ENCODE measurements at regions not wholly inside any gene's neighbourhood (a gene's known extent, or its start where the extent isn't known, plus 50 kb on each side); places are given as distances from the start of the nearest gene placed in this dataset.

DNA sequence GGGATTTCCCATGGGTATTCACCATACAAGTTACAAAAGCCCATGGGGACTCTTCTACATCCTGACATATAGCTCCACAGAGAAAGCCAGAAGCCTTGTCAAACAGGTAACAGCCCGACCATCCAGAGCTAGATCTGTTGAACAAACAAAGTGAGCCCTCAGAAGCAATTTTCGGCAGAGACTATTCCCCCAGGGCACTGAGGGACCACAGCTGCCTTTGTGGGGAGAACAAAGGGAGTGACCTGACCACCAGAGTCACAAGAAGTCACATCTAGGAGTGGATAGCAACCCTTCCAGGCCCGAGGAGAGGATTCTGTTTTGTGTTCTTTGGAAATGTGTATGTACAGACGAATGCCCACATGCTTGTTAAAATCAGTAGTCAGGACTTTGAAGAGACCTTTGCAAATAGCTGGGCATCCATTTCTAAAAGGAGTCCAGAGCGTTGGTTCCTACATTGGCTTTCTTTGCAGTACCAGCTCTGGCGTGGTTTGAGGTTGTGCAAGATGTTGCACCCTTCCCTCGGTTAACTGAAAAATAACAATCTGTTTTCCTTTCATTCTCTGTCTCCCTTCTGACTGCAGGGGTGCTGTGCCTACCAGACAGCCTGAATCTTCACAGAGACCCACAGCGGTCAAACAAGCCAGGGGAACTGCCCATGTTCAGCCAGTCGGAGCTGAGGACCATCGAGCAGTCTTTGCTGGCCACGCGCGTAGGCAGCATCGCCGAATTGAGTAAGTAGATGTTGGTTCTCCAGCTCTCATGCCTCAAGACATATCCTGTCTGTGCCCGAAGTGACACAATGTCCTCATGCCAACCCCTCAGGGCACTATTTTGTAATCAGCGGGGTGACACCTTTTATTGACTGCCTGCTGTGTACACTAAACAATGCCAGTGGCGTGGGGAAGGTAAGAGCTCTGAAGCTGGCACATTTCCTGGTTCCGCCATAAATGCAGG is 165.4 kb upstream of the PWP1 start:
- H3K36me3 Mint-ChIP-seq: peaks cover 39% of the 10 kb centered on the region
- H3K27ac Mint-ChIP-seq: no peak overlapping the region
- peaks cover 3% of the 10 kb centered on the region for H3K9me3 Mint-ChIP-seq
- POLR2A ChIA-PET: no interaction called here
- ATAC-seq (ENCODE audit: low read depth) (no peak), DNase-seq (no peak)
- peaks cover 9% of the 10 kb centered on the region for H3K4me1 Mint-ChIP-seq
- H3K4me3 Mint-ChIP-seq: no peak overlapping the region
- H3K27me3 Mint-ChIP-seq: no peaks in the 10 kb centered on the region

- DNase-seq (no peak), ATAC-seq (ENCODE audit: low read depth) (no peak)
- Mint-ChIP-seq H3K27me3 (no peaks in the 10 kb centered on the region), H3K4me1 (peaks cover 2% of the 10 kb centered on the region), H3K36me3 (peaks cover 42% of the 10 kb centered on the region), H3K9me3 (peaks cover 3% of the 10 kb centered on the region), H3K4me3 (no peak overlapping the region), H3K27ac (peak overlapping the region; percentile 3)
- POLR2A ChIA-PET: no interaction called here
Observed at GRCh38 chr12:107521826-107522355, 163.7 kb upstream of the PWP1 start.

DNA sequence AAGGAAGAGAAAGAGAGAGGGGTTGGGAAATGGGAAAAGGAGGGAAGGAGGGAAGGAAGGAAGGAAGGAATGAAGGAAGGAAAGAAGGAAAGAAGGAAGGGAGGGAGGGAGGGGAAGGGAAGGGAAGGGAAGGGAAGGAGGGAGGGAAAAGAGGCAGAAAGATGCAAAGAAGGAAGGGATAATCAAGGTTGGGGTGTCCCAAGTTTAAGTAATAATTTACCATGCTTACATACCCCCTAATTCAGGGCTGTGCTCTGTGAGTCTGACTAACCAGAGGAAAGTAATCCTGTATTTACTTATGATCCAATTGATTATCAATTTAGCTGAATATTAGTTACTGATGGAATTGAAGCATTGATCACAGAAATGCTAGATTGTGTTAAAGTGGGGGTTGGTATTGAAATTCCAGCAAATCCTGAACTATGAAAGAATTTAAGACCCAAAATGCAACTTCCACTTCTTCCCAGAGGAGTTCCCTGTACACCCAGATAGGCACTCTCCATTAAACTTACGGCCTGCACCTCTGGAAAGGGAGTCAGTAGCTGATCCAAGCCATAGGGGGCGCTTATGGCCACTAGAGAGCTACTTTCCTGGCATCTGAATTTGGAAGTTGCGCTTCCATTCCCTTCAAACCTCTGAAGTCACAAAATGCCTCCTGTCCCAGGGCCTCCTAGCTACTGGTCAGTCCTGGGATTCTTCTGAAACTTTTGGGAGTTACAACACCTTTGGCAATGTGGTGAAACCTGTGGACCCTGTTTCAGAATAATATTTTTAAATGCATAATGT is 162.7 kb upstream of the PWP1 start:
- Mint-ChIP-seq H3K36me3 (peaks cover 39% of the 10 kb centered on the region), H3K27me3 (no peaks in the 10 kb centered on the region), H3K27ac (peak overlapping the region; percentile 25), H3K4me1 (peaks cover 2% of the 10 kb centered on the region), H3K9me3 (peaks cover 3% of the 10 kb centered on the region), H3K4me3 (no peak overlapping the region)
- ATAC-seq (ENCODE audit: low read depth): no peak
- no peak for DNase-seq
- POLR2A ChIA-PET: no interaction called here

GRCh38 chr12:107523775-107524535 is 161.6 kb upstream of the PWP1 start:
- H3K27me3 Mint-ChIP-seq: no peaks in the 10 kb centered on the region
- H3K36me3 Mint-ChIP-seq: peaks cover 37% of the 10 kb centered on the region
- POLR2A ChIA-PET: no interaction called here
- ATAC-seq (ENCODE audit: low read depth) (no peak), DNase-seq (no peak)
- H3K4me1 Mint-ChIP-seq: peaks cover 2% of the 10 kb centered on the region
- H3K9me3 Mint-ChIP-seq: peaks cover 2% of the 10 kb centered on the region
- H3K4me3 Mint-ChIP-seq: no peak overlapping the region
- no peak overlapping the region for H3K27ac Mint-ChIP-seq

DNA sequence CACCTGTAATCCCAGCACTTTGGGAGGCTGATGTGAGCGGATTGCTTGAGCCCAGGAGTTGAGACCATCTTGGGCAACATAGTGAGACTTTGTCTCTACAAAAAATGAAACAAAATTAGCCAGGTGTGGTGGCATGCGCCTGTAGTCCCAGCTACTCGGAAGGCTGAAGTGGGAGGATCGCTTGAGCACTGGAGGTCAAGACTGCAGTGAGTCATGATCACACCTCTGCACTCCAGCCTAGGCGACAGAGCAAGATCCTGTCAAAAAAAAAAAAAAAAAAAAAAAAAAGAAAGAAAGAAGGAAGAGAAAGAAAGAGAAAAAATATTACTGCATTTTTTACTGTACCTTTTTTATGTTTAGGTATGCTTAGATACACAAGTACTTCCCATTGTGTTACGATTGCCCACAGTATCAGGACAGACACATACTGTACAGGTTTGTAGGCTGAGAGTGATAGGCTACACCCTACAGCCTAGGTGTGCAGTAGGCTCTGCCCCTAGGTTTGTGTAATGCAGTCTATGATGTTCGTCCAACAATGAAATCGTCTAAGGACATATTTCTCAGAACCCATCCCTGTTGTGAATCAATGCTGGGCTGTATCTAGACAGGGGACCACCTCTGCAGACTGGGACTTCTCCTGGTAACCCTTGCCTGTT is 160.4 kb upstream of the PWP1 start:
- no peaks in the 10 kb centered on the region for H3K27me3 Mint-ChIP-seq
- H3K4me3 Mint-ChIP-seq: no peak overlapping the region
- no peak for ATAC-seq (ENCODE audit: low read depth)
- DNase-seq: no peak
- POLR2A ChIA-PET: interaction anchor here (0.6 kb wide), 1 partner anchor 715 kb away, joined by 3 read pairs; no protein-coding TSS in a partner anchor
- H3K36me3 Mint-ChIP-seq: peaks cover 29% of the 10 kb centered on the region
- peaks cover 2% of the 10 kb centered on the region for H3K9me3 Mint-ChIP-seq
- H3K27ac Mint-ChIP-seq: no peak overlapping the region
- peaks cover 2% of the 10 kb centered on the region for H3K4me1 Mint-ChIP-seq

- no peak for DNase-seq
- Mint-ChIP-seq H3K9me3 (peaks cover 2% of the 10 kb centered on the region), H3K4me3 (no peak overlapping the region), H3K27ac (no peak overlapping the region), H3K27me3 (no peaks in the 10 kb centered on the region), H3K4me1 (peaks cover 2% of the 10 kb centered on the region), H3K36me3 (peaks cover 22% of the 10 kb centered on the region)
- ATAC-seq (ENCODE audit: low read depth): no peak
- POLR2A ChIA-PET: interaction anchor here (0.6 kb wide), 1 partner anchor 716 kb away, joined by 3 read pairs; no protein-coding TSS in a partner anchor
Observed at GRCh38 chr12:107525719-107526554, 159.7 kb upstream of the PWP1 start.

DNA sequence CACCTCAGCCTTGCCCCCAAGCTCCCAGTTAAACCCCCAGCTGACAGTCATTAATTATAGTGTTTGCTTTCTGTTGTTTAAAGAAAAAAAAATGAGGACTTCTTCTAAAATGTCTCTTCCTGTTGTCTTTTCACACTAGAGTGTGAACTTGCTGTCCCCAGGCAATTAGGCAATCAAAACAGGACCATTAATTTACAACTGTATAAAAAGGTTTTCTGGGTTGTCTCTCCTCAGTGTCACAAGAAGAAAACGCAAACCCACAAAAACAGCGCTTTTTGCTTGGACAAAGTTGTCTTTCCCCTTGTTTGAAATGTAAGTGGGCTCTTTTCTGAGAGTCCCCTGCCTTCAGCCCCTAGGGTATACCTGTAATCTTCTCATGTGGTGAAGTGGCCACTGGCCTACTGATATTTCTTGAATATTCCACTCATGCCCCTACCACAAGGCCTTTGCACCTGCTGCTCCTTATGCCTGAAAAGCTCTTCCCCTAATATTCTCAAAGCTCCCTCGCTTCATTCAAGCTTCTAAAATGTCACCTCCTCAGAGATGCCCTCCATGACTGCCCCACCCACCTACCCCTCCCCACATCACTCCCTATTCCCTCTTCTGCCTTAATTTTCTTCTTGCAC is 158.9 kb upstream of the PWP1 start:
- Mint-ChIP-seq H3K4me3 (no peak overlapping the region), H3K4me1 (peaks cover 2% of the 10 kb centered on the region), H3K27me3 (no peaks in the 10 kb centered on the region), H3K36me3 (peaks cover 16% of the 10 kb centered on the region), H3K27ac (no peak overlapping the region), H3K9me3 (peaks cover under 1% of the 10 kb centered on the region)
- ATAC-seq (ENCODE audit: low read depth) (no peak), DNase-seq (no peak)
- POLR2A ChIA-PET: no interaction called here

DNA sequence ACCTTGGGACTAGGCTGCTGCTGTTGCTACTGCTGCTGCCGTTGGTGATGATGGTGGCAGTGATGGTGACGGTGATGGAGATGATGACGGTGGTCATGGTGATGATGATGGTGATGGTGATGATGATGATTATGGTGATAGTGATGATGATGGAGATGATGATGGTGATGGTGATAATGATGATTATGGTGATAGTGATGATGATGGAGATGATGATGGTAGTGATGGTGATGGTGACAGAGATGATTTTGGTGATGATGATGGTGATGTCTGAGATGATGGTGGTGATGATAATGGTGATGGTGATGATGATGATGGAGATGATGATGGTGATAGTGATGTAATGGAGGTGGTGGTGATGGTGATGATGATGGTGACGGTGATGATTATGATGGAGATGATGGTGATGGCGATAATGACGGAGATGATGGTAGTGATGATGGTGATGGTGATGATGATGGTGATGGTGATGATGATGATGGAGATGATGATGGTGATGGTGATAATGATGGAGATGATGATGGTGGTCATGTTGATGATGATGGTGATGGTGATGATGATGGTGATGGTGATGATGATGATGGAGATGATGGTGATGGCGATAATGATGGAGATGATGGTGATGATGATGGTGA is 156.8 kb upstream of the PWP1 start:
- POLR2A ChIA-PET: no interaction called here
- DNase-seq (no peak), ATAC-seq (ENCODE audit: low read depth) (no peak)
- Mint-ChIP-seq H3K27me3 (no peaks in the 10 kb centered on the region), H3K4me3 (no peak overlapping the region), H3K9me3 (peaks cover 1% of the 10 kb centered on the region), H3K4me1 (peaks cover 9% of the 10 kb centered on the region), H3K27ac (no peak overlapping the region), H3K36me3 (peaks cover 13% of the 10 kb centered on the region)

GRCh38 chr12:107529991-107530390 is 155.6 kb upstream of the PWP1 start:
- H3K27ac Mint-ChIP-seq: no peak overlapping the region
- H3K27me3 Mint-ChIP-seq: no peaks in the 10 kb centered on the region
- DNase-seq (no peak), ATAC-seq (ENCODE audit: low read depth) (no peak)
- H3K9me3 Mint-ChIP-seq: peaks cover 1% of the 10 kb centered on the region
- POLR2A ChIA-PET: no interaction called here
- H3K4me1 Mint-ChIP-seq: peaks cover 7% of the 10 kb centered on the region
- peaks cover 14% of the 10 kb centered on the region for H3K36me3 Mint-ChIP-seq
- no peak overlapping the region for H3K4me3 Mint-ChIP-seq

DNA sequence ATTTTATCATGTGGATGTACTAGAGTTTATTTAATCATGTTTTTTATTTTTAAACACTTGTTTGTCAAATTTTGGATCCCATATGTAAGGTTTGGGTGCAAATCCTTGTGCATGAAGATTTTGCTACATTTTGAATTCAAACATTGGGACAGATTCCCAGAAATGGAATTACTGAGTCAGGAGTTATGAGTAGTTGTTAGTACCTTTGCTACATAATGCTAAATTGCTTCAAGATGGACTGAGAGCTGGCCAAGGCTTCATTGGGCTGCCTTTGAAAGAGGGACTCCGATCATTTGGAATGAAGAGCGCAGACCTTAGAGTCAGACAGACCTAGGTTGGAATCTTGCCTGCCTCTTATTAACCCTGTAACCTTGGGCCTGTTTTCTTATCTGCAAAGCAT is 154.9 kb upstream of the PWP1 start:
- H3K4me3 Mint-ChIP-seq: no peak overlapping the region
- H3K36me3 Mint-ChIP-seq: peaks cover 14% of the 10 kb centered on the region
- peaks cover 7% of the 10 kb centered on the region for H3K4me1 Mint-ChIP-seq
- POLR2A ChIA-PET: no interaction called here
- DNase-seq (no peak), ATAC-seq (ENCODE audit: low read depth) (no peak)
- H3K27ac Mint-ChIP-seq: no peak overlapping the region
- H3K27me3 Mint-ChIP-seq: no peaks in the 10 kb centered on the region
- peaks cover 1% of the 10 kb centered on the region for H3K9me3 Mint-ChIP-seq

DNA sequence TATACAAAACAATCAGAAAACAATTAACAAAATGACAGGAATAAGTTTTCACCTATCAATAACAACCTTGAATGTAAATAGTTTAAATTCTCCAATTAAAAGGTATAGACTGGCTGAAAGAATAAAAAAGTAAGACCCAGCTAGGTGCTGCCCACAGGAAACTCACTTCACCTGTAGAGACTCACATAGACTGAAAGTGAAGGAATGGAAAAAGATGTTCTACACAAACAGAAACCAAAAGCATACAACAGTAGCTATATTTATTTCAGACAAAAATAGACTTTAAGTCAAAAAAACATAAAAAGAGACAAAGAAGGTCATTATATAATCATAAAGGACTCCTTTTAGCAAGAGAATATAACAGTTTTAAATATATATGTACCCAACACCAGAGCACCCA is 152.4 kb upstream of the PWP1 start:
- ATAC-seq (ENCODE audit: low read depth) (peak; percentile 47), DNase-seq (no peak)
- H3K27ac Mint-ChIP-seq: no peak overlapping the region

More for the DNA sequence above, 152.4 kb upstream of the PWP1 start:
- Mint-ChIP-seq H3K9me3 (peaks cover 1% of the 10 kb centered on the region), H3K4me1 (peaks cover 10% of the 10 kb centered on the region), H3K27me3 (no peaks in the 10 kb centered on the region), H3K4me3 (no peak overlapping the region), H3K36me3 (peaks cover 9% of the 10 kb centered on the region)
- POLR2A ChIA-PET: no interaction called here

All from activated naive CD8-positive, alpha-beta T cell treated with anti-CD3 and anti-CD28 coated beads, Interleukin-2, amount 10 ng/mL, durations not matched to agents 7 days and 5 days (primary cell).